GM21360 (cell line): ENCODE measurements at regions not wholly inside any gene's neighbourhood (a gene's known extent, or its start where the extent isn't known, plus 50 kb on each side); places are given as distances from the start of the nearest gene placed in this dataset.

Source experiments
- ATAC-seq: cut with Tn5 transposase; IDR thresholded peaks from one replicate; pipeline ENCODE4 v1.9.1; 2021; ENCODE audit warnings: mild to moderate bottlenecking, moderate library complexity; ENCODE audit not compliant: unreplicated experiment

GRCh38 chr13:62626771-62627170 is 1211.1 kb upstream of the PCDH20 start:
- ATAC-seq = no peak

DNA sequence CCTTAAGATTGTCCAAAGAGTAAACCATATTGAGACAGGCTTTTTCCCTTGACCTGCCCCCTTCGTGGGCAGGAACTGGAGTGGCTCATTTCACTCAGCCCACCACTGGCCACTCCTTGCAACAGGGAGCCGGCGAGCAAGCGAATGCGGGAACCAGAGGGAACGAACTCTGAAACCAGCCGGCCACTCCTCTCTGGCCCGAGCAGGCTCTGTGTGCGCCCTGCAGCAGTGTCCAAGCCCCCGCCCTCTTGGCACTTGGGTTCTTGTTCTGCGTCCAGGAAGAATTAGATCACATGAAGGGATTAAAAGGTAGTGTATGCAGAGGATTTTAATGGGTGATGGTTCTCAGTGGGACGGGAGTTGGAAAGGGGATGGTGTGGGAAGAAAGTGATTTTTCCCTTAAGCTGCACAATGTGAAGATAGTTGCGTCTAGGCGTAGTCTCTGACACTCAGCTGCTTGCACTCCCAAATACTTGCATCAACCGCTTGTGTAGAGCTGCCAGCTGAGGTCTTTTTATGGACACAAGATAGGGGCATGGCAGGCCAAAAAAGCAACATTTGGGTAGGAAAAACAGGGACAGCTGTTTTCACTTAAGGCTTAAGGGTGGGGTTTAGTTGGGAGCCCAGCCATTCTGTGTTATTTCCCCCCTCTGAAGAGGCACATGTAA is 1209.7 kb upstream of the PCDH20 start:
- ATAC-seq = no peak

GRCh38 chr13:62613819-62614218 is 1198.2 kb upstream of the PCDH20 start:
- no peak for ATAC-seq

DNA sequence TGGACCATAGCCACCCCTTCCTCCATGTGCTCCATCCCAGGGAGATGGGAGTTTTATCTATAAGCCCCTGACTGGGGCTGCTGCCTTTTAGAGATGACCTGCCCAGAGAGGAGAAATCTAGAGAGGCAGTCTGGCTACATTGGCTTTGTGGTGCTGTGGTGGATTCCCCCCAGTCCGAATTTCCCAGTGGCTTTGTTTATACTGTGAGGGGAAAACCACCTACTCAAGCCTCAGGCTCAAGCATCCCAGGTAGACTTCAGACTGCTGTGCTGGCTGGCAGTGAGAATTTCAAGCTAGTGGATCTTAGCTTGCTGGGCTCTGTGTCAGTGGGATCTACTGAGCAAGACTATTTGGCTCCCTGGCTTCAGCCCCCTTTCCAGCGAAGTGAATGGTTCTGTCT is 1195.7 kb upstream of the PCDH20 start:
- ATAC-seq = no peak

DNA sequence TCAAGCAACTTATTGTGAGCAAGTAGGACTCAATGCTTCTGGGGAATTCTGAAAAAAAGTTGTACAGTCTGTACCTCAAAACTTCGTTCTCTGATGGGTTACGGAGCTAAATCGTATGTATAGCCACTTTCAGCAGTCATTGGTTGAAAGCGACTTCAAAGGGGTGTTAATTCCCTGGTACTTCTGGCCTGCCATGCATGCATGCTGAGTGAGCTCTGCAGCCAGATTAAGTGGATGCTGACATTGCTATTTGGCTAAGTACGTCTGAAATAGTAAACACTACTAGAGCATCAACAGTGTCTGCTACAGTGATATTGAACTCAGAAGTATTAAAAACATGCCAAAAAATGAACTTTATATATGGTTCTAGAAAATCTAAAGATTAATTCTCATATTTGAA is 1183.1 kb upstream of the PCDH20 start:
- no peak for ATAC-seq

GRCh38 chr13:62595976-62596375 is 1180.3 kb upstream of the PCDH20 start:
- ATAC-seq = no peak

- ATAC-seq = no peak
Measured at GRCh38 chr13:62593804-62594203, 1178.2 kb upstream of the PCDH20 start.

GRCh38 chr13:62583466-62583865 is 1167.8 kb upstream of the PCDH20 start:
- no peak for ATAC-seq

GRCh38 chr13:62578402-62578801 is 1162.8 kb upstream of the PCDH20 start:
- ATAC-seq = no peak

DNA sequence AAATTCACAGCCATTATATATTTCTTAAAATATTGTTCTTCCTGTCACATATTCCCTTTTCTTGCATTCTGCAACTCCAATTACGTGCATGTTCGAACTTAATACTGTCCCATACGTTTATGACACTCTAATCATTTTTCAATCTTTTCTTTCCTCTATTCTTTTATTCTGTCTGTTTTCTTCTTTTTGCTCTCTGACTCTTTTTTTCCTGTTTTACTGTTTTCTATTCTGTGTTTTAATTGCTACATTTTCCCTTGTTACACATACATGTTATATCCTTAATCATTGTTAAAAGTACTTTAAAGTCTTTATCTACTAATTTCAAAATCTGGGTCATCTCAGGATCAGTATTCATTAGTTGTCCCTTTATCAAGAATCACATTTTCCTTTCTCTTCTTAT is 1149.1 kb upstream of the PCDH20 start:
- ATAC-seq = no peak

- no peak for ATAC-seq
Measured at GRCh38 chr13:62563251-62563650, 1147.6 kb upstream of the PCDH20 start.

DNA sequence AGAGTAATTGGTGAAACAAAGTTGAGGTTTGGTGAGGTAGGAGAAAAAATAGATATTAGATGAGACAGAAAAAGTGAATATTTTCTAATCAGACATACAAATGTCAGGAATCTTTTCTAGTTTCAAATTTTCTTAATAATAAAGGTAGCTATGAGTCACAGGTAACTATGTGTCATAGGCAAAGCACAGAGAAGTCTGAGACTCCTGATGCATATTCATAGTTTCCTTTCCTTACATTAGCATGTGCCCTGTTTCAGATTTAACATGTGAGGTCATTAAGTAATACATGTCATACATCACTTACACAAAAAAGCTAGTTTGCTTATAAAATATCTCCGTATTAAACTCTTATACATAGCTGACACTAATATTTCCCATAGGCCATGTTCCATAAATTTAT is 1141.3 kb upstream of the PCDH20 start:
- no peak for ATAC-seq

GRCh38 chr13:62551588-62551987 is 1135.9 kb upstream of the PCDH20 start:
- no peak for ATAC-seq

- no peak for ATAC-seq
Measured at GRCh38 chr13:62544928-62545327, 1129.3 kb upstream of the PCDH20 start.

DNA sequence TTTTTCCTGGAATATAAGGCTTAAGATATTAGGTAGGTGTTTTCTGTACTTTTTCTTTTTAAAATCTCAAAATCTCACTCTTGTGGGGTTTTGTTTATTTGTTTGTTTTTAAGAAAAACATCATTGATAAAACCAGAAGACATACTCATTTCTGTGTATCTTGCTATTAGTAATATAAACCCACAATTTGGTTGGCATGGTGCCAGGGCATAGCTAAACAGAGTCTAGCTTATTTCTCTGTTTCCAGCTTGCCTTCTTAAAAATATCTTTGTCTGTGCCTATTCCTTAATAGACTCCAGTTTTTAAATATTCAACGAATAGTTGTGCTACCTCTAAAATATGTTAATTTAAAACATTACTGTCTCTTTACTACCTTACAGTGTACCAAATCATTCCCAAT is 1121.9 kb upstream of the PCDH20 start:
- ATAC-seq = no peak

GRCh38 chr13:62525652-62526051 is 1110.0 kb upstream of the PCDH20 start:
- ATAC-seq = peak; percentile 29

DNA sequence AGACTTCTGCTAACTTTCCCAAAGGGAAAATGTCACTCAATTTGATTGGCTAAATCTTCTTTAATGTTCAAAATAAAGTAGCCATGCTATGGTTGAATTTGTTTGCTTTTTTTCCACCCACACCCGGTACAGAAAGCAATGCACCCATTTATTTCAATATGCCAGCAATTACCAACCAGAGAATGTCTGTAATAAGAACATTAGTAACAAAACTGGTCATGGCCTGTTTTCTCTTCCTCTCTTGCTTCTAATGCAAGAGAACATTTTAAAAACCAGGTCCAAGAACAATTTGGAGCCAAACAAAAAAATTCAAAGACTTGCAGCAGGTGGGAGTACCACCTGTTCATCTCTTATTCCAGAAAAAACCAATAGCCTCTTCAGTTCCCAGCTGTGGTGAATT is 1108.8 kb upstream of the PCDH20 start:
- peak; percentile 46 for ATAC-seq

GRCh38 chr13:62524061-62524460 is 1108.4 kb upstream of the PCDH20 start:
- ATAC-seq = peak; percentile 82

- peak; percentile 92 for ATAC-seq
Measured at GRCh38 chr13:62512194-62513141, 1096.8 kb upstream of the PCDH20 start.

DNA sequence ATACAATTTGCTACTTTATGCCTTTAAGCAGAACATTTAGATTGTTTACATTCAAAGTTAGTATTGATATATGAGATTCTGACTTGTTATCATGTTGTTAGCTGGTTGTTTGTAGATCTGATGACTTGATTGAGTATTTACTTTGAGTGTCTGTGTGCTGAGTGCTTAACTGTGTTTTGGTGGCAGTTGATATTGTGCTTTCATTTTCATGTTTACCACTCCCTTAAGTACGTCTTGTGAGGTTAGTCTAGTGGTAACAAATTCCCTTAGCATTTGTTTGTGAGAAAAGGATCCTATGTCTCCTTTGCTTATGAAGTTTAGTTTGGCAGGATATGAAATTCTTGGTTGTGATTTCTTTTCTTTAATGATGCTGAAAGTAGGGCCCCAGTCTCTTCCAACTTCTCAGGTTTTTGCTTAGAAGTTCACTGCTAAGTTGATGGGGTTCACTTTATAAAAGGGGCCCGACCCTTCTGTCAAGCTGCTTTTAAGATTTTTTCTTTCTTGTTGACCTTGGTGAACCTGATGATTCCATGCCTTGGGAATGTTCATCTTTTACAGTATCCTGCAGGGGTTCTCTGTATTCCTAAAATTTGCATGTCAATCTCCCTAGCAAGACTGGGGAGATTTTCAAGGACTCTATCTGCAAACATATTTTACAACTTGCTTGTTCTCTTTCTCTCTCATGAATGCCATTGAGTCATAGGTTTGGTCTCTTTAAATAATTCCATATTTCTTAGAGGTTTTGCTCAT is 1095.4 kb upstream of the PCDH20 start:
- ATAC-seq = no peak

DNA sequence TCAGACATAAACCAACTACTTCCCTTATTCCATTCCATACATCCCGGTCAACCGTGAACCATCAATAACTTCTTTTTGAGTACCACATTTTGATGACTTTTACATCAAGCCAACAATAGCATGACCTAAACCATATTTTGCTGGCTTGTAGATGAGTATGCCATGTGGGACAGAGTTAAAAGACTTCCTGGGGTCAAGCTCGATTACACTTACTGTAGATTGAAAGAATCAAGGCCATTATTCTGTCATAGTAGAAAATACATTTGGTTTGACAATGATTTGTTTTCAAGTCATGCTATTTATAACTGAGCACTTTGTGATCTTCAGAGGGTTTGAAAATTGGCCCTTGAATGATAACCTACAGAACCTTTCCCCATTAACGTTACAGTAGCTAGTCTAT is 1086.9 kb upstream of the PCDH20 start:
- no peak for ATAC-seq

DNA sequence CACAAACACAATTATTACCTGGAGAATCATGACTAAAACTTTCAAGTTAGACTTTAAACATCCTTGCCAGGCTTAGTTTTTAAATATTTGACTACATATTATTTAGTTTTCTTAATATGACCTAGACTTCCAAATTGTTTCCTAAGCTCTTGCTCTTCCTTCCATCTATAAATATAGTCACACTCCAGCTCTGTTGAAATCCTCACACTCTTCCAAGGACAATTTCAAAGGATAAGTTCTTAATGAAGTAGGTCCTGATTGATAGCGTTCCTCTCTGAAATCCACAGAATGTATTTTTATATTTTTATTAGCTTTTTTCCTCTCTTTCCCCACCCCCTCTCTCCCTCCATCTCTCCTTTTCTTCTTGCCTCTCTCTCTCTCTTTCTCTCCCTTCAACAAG is 1074.1 kb upstream of the PCDH20 start:
- no peak for ATAC-seq
